ENCODE measurements at regions not wholly inside any gene's neighbourhood (a gene's known extent, or its start where the extent isn't known, plus 50 kb on each side); places are given as distances from the start of the nearest gene placed in this dataset.

DNA sequence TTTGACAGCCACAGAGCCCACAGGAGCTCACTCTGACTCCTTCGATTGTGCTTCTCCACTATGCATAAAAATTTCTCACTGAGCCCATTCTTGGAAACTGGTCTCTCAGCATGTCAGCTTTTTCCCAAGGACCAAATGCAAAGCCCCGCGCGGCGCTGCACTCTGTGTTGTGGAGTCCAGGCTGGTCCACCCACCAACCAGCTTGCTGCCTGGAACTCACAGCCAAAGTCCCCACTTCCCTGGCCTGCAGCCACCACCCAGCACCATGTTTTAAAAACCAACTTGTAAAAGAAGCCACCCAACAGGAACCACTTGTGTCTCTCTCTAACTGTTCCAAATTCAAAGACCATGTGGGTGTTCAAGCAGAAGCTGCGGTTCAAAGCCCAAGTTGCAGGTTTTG lies 124.4 kb downstream of the SPATA19 start:
- no peak for DNase-seq (ENCODE audit: low read depth)

DNA sequence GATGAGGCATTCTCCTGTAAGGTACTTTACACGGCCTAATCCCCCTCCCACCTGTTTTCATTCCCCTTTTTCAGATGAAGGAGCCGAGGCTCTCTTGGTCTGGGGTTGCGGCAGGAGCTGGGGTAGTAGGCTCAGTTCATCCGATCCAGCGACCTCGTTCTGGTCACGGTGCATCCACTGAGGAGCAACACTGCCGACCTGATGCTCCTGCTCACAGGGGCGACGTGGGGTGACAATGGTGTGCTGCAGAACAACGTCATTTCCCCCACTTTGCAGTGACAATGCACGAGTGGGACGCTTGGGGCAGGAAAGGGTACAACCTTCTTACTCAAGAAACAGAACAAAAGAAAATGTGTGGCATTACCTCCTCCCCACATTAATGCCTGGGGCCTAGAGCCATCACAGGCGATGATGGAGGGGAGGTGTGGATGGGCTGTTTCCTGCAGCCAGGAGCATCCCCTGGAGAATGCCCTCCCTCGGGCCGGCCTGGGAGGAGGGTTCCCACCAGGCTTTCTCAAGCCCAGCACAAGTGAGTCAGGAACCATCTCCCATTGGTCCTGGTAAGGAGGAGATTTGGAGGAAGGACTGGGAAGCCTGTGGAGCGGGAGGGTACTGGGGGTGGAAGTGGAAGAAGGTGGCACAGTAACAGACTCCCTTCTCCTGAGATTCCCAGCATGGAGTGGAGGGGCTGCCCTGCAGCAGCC lies 125.6 kb downstream of the SPATA19 start:
- DNase-seq (ENCODE audit: low read depth), result no peak

GRCh38 chr11:133718831-133719230 lies 126.5 kb downstream of the SPATA19 start:
- DNase-seq (ENCODE audit: low read depth), result no peak

- no peak for DNase-seq (ENCODE audit: low read depth)
Measured at GRCh38 chr11:133718238-133718637, 127.1 kb downstream of the SPATA19 start.

DNA sequence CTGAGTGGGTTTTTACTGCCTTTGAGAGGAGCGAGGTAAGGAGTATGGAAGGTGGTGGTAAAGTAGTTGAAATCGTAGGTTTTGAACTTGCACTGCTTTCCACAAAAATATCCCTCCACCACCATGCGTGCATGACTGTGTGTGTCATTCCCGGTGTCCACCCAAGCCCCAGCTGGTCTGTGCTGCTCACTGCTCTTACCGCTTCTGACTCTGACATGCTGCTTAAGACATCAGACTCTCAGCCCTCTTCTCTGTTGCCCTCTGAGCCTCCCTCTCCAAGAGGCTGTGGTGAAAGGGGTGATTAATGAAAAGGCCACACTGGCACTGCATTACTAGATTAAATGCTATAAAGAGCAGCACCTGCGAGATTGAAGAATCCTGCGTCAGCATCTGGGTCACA lies 128.7 kb downstream of the SPATA19 start:
- DNase-seq (ENCODE audit: low read depth), result no peak

DNA sequence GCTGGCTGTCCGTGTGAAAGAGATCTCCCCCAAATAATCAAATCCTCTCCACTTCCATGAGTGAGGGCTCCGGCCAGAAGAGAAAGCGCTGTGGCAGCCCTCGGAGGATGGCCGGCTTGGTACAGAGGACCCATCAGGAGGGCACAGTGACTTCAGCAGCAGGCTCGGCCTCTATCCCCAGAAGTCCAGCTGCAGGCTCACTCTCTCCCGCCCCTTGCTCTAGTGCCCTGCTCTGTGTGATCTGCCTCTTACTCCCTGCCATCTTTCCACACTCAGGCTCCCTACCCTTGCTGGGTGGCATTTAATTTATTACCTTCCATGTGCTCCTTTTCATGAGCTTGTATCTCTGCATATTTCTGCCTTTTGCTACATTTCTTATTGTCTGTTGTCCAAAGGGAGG lies 129.7 kb downstream of the SPATA19 start:
- DNase-seq (ENCODE audit: low read depth), result no peak

GRCh38 chr11:133714471-133715375 lies 130.6 kb downstream of the SPATA19 start:
- DNase-seq (ENCODE audit: low read depth), result no peak

GRCh38 chr11:133713844-133714243 lies 131.5 kb downstream of the SPATA19 start:
- DNase-seq (ENCODE audit: low read depth), result no peak

GRCh38 chr11:133713406-133713805 lies 131.9 kb downstream of the SPATA19 start:
- no peak for DNase-seq (ENCODE audit: low read depth)

GRCh38 chr11:133712051-133712560 lies 133.2 kb downstream of the SPATA19 start:
- DNase-seq (ENCODE audit: low read depth), result no peak

DNA sequence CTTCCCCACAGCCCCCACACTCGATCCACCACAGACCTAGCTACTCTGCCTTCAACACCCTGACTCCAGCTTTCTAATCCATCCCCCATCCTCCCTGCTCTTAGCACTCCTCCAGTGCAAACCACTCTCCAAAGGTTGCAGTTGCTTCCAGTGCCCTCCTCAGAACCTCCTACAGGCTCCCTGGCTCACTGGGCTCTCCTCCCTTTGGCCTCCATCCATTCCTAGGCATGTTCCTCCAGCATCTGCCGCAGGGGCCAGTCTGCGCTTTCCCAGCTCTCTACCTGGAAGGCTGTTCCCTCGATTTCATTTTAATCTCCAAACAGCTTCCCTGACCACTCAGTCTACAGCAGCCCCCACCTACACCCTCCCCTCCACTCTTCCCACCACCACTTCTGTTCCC lies 133.8 kb downstream of the SPATA19 start:
- DNase-seq (ENCODE audit: low read depth), result no peak

- DNase-seq (ENCODE audit: low read depth), result no peak
Measured at GRCh38 chr11:133710681-133711240, 134.6 kb downstream of the SPATA19 start.

GRCh38 chr11:133710241-133710640 lies 135.1 kb downstream of the SPATA19 start:
- DNase-seq (ENCODE audit: low read depth), result no peak

GRCh38 chr11:133708547-133709051 lies 136.7 kb downstream of the SPATA19 start:
- no peak for DNase-seq (ENCODE audit: low read depth)

- no peak for DNase-seq (ENCODE audit: low read depth)
Measured at GRCh38 chr11:133706925-133707794, 138.2 kb downstream of the SPATA19 start.

DNA sequence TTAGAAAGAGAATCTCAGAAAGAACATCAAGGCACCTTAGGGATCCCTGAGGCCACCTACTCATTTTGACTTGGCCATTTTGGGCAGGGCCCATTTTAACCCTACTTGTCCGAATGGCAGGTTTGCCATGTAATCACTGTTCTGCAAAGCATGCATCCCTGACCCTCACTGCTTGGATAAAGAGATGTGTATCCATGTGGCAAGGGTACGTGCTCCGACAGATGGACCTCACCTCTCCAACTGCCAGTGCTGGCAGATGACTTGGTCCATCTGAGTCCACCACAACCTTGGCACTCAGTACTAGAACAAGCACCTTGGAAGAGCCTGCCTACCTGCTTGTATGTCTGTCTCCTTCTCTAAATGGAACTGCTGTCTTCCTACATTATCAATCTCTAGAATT lies 139.4 kb downstream of the SPATA19 start:
- no peak for DNase-seq (ENCODE audit: low read depth)

DNA sequence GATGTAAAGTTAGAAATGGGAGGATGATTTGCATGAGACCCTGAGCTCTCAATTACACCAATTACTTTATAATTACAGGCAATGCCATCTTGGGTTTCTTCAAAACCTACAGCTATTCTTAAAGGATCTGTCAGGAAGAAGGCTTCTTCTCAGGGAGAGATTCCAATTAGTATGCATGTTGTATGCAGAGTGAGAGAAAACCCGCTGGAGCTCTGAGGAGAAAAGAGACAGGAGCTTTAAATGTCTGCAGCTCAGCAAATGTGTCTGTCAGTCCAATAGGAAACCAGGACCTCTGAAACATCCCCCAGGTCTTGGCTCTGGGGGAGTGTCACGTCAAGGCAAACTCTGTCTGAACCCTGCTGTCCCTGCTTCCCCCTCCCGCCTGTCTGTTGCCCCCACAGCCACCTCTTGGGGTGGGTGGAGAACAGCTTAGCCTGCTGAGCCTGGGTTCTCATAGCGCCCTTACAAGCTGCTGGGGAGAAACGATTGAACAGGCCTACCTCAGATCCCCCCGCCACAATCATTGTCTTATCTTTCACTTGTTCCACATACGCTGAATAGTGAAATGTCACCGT lies 140.2 kb downstream of the SPATA19 start:
- no peak for DNase-seq (ENCODE audit: low read depth)

DNA sequence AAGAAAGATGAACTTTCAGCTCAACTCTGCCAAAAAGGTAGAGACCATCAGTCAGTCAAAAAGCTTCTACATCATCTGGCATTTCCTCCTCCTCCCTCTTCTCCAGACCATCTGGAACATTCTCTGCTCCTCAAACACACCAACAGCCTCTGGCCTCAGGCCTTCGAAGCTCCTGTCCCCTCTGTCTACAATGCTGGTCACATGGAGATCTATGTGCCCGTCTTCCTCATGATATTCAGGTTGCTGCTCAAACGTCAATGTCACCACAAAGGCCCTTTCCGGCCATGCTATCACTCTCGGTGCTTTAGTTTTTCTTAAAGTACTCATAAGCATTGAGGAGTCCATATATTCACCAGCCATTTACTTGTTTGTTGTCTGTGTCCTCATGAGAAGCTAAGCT lies 146.2 kb downstream of the SPATA19 start:
- DNase-seq (ENCODE audit: low read depth), result no peak

DNA sequence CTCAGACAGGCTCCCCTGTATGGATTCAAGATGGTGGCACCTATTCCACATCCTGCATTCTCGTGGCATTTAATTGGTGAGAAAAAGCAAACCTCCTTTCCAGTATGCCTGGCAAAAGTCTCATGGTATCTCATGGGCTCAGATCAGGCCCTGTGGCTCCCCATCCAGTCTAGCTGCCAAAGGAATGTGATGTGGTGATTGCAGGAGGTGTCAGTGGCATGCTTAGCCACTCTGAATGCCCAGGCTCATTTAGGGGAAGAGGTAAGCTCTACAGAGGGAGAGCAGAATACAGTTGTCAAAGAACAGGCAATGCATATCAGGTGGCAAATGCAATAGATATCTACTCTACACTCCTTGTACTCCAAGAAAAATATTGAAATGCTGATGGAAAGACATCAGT lies 146.7 kb downstream of the SPATA19 start:
- no peak for DNase-seq (ENCODE audit: low read depth)

- no peak for DNase-seq (ENCODE audit: low read depth)
Measured at GRCh38 chr11:133697603-133698180, 147.6 kb downstream of the SPATA19 start.

GRCh38 chr11:133697161-133697560 lies 148.2 kb downstream of the SPATA19 start:
- no peak for DNase-seq (ENCODE audit: low read depth)
